MCF 10A (cell line): ENCODE measurements at regions not wholly inside any gene's neighbourhood (a gene's known extent, or its start where the extent isn't known, plus 50 kb on each side); places are given as distances from the start of the nearest gene placed in this dataset.

Experiments used
- BruUV-seq: library from RNA; stranded (reverse); fragments of 400-500 nt; replicated peaks from 2 replicates; lab custom pipeline; 2021; lab: Mats Ljungman, UMichigan
- CTCF ChIA-PET: fragments of 300-600 bp; sonication (Branson Sonifier 250); formaldehyde crosslinking; extraction: SDS; loops from one replicate; lab custom pipeline; 2021; ENCODE audit warnings: antibody characterized with exemption, inconsistent platforms; lab: Yijun Ruan, JAX
- POLR2A ChIA-PET: fragments of 300-600, 350-650 bp; sonication (Branson Sonifier 250); formaldehyde crosslinking; extraction: SDS; loops from one replicate; lab custom pipeline; 2020; ENCODE audit warnings: antibody characterized with exemption, inconsistent platforms; lab: Yijun Ruan, JAX
- DNase-seq: peaks from one replicate; pipeline ENCODE4 v3.0.0-alpha.2; 2018; ENCODE audit not compliant: unreplicated experiment
- H3K27ac Mint-ChIP-seq: one replicate; pipeline ENCODE4 v1.8.0; 2022; ENCODE audit warnings: mild to moderate bottlenecking, low read depth, mixed read lengths; ENCODE audit not compliant: unreplicated experiment
- H3K27me3 Mint-ChIP-seq: one replicate; pipeline ENCODE4 v1.8.0; 2022; ENCODE audit warnings: mixed read lengths; ENCODE audit not compliant: insufficient read depth, unreplicated experiment
- H3K36me3 Mint-ChIP-seq: one replicate; pipeline ENCODE4 v1.8.0; 2022; ENCODE audit warnings: mild to moderate bottlenecking, moderate library complexity, mixed read lengths; ENCODE audit not compliant: insufficient read depth, unreplicated experiment
- H3K4me1 Mint-ChIP-seq: one replicate; pipeline ENCODE4 v1.8.0; 2022; ENCODE audit warnings: mixed read lengths; ENCODE audit not compliant: insufficient read depth, unreplicated experiment
- H3K4me3 Mint-ChIP-seq: one replicate; pipeline ENCODE4 v1.8.0; 2022; ENCODE audit warnings: mild to moderate bottlenecking, moderate library complexity, mixed read lengths; ENCODE audit not compliant: unreplicated experiment
- H3K9me3 Mint-ChIP-seq: one replicate; pipeline ENCODE4 v1.8.0; 2022; ENCODE audit warnings: mixed read lengths; ENCODE audit not compliant: unreplicated experiment
- intact Hi-C: fragments of 100-400 bp; cut with micrococcal nuclease; formaldehyde crosslinking; loops from 2 replicates; pipeline ENCODE4 v1.14.1; 2022
- TF ChIP-seq, protein P1 (sequence below): fragments of 200-600 bp; IDR thresholded peaks from one replicate; pipeline ENCODE4 v1.8.0; 2022; ENCODE audit warnings: antibody characterized with exemption, mild to moderate bottlenecking; ENCODE audit not compliant: unreplicated experiment

DNA sequence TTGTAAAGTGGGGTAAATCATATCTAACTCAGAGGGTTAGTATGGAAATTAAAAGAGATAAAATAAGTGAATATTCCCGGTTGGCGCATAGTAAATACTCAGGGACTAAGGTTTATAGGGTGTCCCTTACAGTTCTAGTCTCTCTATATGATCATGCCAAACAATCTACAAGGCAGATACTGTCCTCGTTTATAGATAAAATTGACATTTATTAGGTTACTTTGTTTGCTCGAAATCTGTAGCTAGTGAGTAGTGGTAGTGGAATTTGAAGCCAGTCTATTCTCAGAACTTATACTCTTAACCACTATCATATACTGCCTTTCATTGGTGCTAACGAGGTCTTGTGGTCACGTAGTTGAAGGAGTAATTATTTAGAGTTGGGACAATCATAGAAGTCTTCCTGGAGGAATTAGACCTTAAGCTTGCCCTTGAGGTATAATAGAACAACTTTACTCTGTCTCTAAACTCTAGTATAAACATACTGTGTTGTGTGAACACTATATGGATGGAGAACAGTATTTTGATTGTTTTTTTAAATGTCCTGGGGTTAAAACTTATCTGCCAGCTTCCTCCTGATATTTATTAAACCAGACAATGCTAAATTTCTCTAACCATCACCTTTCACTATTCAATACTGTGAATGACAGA lies 324.0 kb downstream of the STIM2 start:
- no peaks in the 10 kb centered on the region for H3K27me3 Mint-ChIP-seq
- TF ChIP-seq, protein P1, sequence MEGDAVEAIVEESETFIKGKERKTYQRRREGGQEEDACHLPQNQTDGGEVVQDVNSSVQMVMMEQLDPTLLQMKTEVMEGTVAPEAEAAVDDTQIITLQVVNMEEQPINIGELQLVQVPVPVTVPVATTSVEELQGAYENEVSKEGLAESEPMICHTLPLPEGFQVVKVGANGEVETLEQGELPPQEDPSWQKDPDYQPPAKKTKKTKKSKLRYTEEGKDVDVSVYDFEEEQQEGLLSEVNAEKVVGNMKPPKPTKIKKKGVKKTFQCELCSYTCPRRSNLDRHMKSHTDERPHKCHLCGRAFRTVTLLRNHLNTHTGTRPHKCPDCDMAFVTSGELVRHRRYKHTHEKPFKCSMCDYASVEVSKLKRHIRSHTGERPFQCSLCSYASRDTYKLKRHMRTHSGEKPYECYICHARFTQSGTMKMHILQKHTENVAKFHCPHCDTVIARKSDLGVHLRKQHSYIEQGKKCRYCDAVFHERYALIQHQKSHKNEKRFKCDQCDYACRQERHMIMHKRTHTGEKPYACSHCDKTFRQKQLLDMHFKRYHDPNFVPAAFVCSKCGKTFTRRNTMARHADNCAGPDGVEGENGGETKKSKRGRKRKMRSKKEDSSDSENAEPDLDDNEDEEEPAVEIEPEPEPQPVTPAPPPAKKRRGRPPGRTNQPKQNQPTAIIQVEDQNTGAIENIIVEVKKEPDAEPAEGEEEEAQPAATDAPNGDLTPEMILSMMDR, result no peak
- H3K4me1 Mint-ChIP-seq, result no peaks in the 10 kb centered on the region
- CTCF ChIA-PET, result interaction anchor here (0.7 to 1.6 kb wide), 3 partner anchors 136 to 228 kb away, joined by 3 to 4 read pairs (median 4); no protein-coding TSS in a partner anchor
- no peak overlapping the region for H3K27ac Mint-ChIP-seq
- POLR2A ChIA-PET, result interaction anchor here (0.6 kb wide), 1 partner anchor 48 kb away, joined by 3 read pairs; no protein-coding TSS in a partner anchor
- H3K4me3 Mint-ChIP-seq, result no peak overlapping the region
- intact Hi-C loops, result no loop called here
- BruUV-seq, result no TSS peak
- no peaks in the 10 kb centered on the region for H3K36me3 Mint-ChIP-seq
- H3K9me3 Mint-ChIP-seq, result no peaks in the 10 kb centered on the region
- no peak for DNase-seq

DNA sequence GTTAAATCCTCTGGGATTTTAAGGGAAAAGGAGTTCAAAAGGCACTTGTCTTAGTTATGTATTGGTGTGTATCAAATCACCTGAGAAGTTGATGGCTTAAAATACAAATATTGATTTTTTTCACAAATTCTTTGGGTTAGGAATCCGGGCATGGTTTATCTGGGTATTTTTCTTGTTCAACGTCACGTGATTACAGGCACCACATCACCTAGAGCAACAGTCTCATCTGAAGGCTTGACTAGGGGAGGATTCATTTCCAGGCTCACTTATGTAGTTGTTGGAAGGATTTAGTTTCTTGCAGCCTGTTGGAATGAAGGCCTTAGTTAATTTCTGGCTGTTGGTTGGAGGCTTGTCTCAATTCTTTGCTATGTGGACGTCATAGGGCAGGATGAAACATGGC lies 326.1 kb downstream of the STIM2 start:
- Mint-ChIP-seq H3K36me3 (no peaks in the 10 kb centered on the region), H3K4me1 (no peaks in the 10 kb centered on the region), H3K4me3 (no peak overlapping the region), H3K27me3 (no peaks in the 10 kb centered on the region), H3K9me3 (no peaks in the 10 kb centered on the region), H3K27ac (no peak overlapping the region)
- TF ChIP-seq, protein P1, result no peak
- POLR2A ChIA-PET, result no interaction called here
- CTCF ChIA-PET, result interaction anchor here (0.6 to 1.2 kb wide), 4 partner anchors 10 to 448 kb away, joined by 3 to 4 read pairs (median 4); no protein-coding TSS in a partner anchor
- no TSS peak for BruUV-seq
- intact Hi-C loops, result no loop called here
- DNase-seq, result no peak

DNA sequence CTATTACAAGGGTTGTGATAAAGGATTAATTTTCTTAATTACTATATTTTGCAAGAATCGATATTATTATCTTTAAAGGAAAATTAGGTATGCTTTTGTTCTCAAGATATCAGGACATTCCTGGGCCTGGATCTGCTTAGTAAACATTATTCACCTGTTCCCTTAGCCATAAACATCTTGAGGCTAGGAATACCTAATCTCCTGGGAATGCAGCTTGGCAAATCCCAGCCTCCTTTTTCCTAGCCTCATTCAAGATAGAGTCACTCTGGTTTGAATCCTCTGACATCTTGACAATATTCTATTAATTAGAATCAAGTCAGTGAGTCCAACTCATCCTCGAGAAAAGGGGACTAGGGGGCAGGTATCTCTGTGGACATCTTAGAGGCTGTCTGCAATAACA lies 327.1 kb downstream of the STIM2 start:
- intact Hi-C loops, result no loop called here
- Mint-ChIP-seq H3K36me3 (no peaks in the 10 kb centered on the region), H3K27me3 (no peaks in the 10 kb centered on the region), H3K9me3 (no peaks in the 10 kb centered on the region), H3K4me1 (no peaks in the 10 kb centered on the region), H3K4me3 (no peak overlapping the region), H3K27ac (no peak overlapping the region)
- BruUV-seq, result no TSS peak
- POLR2A ChIA-PET, result interaction anchor here (0.6 kb wide), 1 partner anchor 29 kb away, joined by 3 read pairs; no protein-coding TSS in a partner anchor
- CTCF ChIA-PET, result interaction anchor here (0.8 kb wide), 1 partner anchor 11 kb away, joined by 3 read pairs; no protein-coding TSS in a partner anchor
- TF ChIP-seq, protein P1, result no peak
- no peak for DNase-seq

DNA sequence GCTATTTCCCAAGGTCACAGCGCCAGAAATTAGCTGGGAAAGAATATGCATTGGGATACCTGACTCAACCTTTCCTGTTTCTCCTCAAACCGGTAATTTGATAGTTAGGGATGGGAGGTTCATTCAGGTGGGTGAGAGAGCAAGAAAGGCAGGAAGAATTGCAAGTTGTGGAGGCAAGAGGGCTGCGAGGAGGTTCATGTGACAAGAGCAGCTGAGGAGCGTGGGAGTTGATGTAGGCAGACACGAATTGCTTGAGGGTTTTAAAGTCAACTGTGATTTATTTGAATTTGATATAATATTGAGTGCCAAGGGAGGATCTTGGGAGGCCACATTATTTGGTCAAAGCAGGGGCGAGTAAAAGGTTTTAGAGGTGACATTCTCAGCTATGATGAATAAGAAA lies 329.0 kb downstream of the STIM2 start:
- ChIA-PET CTCF (no interaction called here), POLR2A (no interaction called here)

More for the DNA sequence above, 329.0 kb downstream of the STIM2 start:
- no peaks in the 10 kb centered on the region for H3K9me3 Mint-ChIP-seq
- TF ChIP-seq, protein P1, result no peak
- intact Hi-C loops, result no loop called here
- no peaks in the 10 kb centered on the region for H3K36me3 Mint-ChIP-seq
- H3K27ac Mint-ChIP-seq, result no peak overlapping the region
- no peaks in the 10 kb centered on the region for H3K4me1 Mint-ChIP-seq
- H3K4me3 Mint-ChIP-seq, result no peak overlapping the region
- no peaks in the 10 kb centered on the region for H3K27me3 Mint-ChIP-seq
- no peak for DNase-seq
- BruUV-seq, result no TSS peak
